Smooth muscle cell (in vitro differentiated cells): ENCODE measurements at regions not wholly inside any gene's neighbourhood (a gene's known extent, or its start where the extent isn't known, plus 50 kb on each side); places are given as distances from the start of the nearest gene placed in this dataset.

Experiments used
- DNase-seq: peaks from one replicate; lab custom pipeline; 2025; ENCODE audit not compliant: unreplicated experiment; lab: John Stamatoyannopoulos, UW
- H2AFZ ChIP-seq: fragments of 200-600 bp; sonication (generic); 2 replicates; pipeline ENCODE4 v1.6.0; 2016; ENCODE audit warnings: antibody characterized with exemption, low read depth, mild to moderate bottlenecking
- H3F3A ChIP-seq: fragments of 200-600 bp; sonication (generic); 2 replicates; pipeline ENCODE4 v1.6.0; 2017; ENCODE audit warnings: antibody characterized with exemption, low read depth
- H3K27ac ChIP-seq: fragments of 200-600 bp; sonication (generic); 2 replicates; pipeline ENCODE4 v1.5.1; 2016; ENCODE audit warnings: low read depth, mild to moderate bottlenecking
- H3K27me3 ChIP-seq: fragments of 200-600 bp; sonication (generic); 2 replicates; pipeline ENCODE4 v1.6.1; 2016; ENCODE audit warnings: low read depth, mild to moderate bottlenecking
- H3K36me3 ChIP-seq: fragments of 200-600 bp; sonication (generic); 2 replicates; pipeline ENCODE4 v1.5.1; 2016; ENCODE audit warnings: low read depth
- H3K4me1 ChIP-seq: fragments of 200-600 bp; sonication (generic); 2 replicates; pipeline ENCODE4 v1.5.1; 2016; ENCODE audit warnings: low read depth
- H3K4me2 ChIP-seq: fragments of 200-600 bp; sonication (generic); 2 replicates; pipeline ENCODE4 v1.6.0; 2016; ENCODE audit warnings: mild to moderate bottlenecking
- H3K4me3 ChIP-seq: fragments of 200-600 bp; sonication (generic); 2 replicates; pipeline ENCODE4 v1.5.1; 2016; ENCODE audit warnings: mild to moderate bottlenecking
- H3K79me2 ChIP-seq: fragments of 200-600 bp; sonication (generic); 2 replicates; pipeline ENCODE4 v1.6.0; 2016; ENCODE audit warnings: low read depth, mild to moderate bottlenecking
- H3K9ac ChIP-seq: fragments of 200-600 bp; sonication (generic); 2 replicates; pipeline ENCODE4 v1.6.0; 2016; ENCODE audit warnings: low read depth
- H3K9me3 ChIP-seq: fragments of 200-600 bp; sonication (generic); replicated peaks from 2 replicates; pipeline ENCODE4 v1.5.1; 2016; ENCODE audit warnings: low read depth
- H4K20me1 ChIP-seq: fragments of 200-600 bp; sonication (generic); 2 replicates; pipeline ENCODE4 v1.6.0; 2016; ENCODE audit warnings: low read depth
- CTCF ChIP-seq: fragments of 200-600 bp; sonication (generic); IDR thresholded peaks from 2 replicates; pipeline ENCODE4 v1.5.1; 2017; ENCODE audit warnings: borderline replicate concordance, mild to moderate bottlenecking, antibody characterized with exemption; ENCODE audit not compliant: insufficient read depth, poor library complexity, severe bottlenecking
- WGBS: methylation state at CpG from one replicate; pipeline ENCODE4 v1.1.7; 2016; ENCODE audit warnings: low lambda C conversion rate; 5-methylcytosine and 5-hydroxymethylcytosine counted together

GRCh38 chr11:45512471-45513148 lies 152.8 kb downstream of the CHST1 start:
- no peaks in the 10 kb centered on the region for H3K9me3 ChIP-seq
- WGBS = 82% methylated on average over 3 of the region's 3 CpGs
- H3K36me3 ChIP-seq = no peaks in the 10 kb centered on the region
- no peaks in the 10 kb centered on the region for H3K79me2 ChIP-seq
- no peaks in the 10 kb centered on the region for H3F3A ChIP-seq
- DNase-seq = no peak
- no peaks in the 10 kb centered on the region for H4K20me1 ChIP-seq
- no peaks in the 10 kb centered on the region for H3K4me1 ChIP-seq
- H3K4me3 ChIP-seq = no peak overlapping the region
- no peak overlapping the region for H2AFZ ChIP-seq
- H3K27ac ChIP-seq = no peak overlapping the region
- no peak overlapping the region for H3K4me2 ChIP-seq
- no peak for TF ChIP-seq CTCF
- H3K27me3 ChIP-seq = no peaks in the 10 kb centered on the region
- H3K9ac ChIP-seq = no peak overlapping the region

- no peaks in the 10 kb centered on the region for H3K36me3 ChIP-seq
- H3K4me2 ChIP-seq = no peak overlapping the region
- H3K27me3 ChIP-seq = no peaks in the 10 kb centered on the region
- TF ChIP-seq CTCF = no peak
- no peak overlapping the region for H3K4me3 ChIP-seq
- H2AFZ ChIP-seq = no peak overlapping the region
- H4K20me1 ChIP-seq = no peaks in the 10 kb centered on the region
- H3K79me2 ChIP-seq = no peaks in the 10 kb centered on the region
- no peak overlapping the region for H3K27ac ChIP-seq
- no peaks in the 10 kb centered on the region for H3F3A ChIP-seq
- no peaks in the 10 kb centered on the region for H3K9me3 ChIP-seq
- no peaks in the 10 kb centered on the region for H3K4me1 ChIP-seq
- 82% methylated on average over 9 of the region's 9 CpGs for WGBS
- no peak overlapping the region for H3K9ac ChIP-seq
- DNase-seq = no peak
These were observed 153.9 kb downstream of the CHST1 start for GRCh38 chr11:45511566-45511965.

- Histone ChIP-seq H3K79me2 (no peaks in the 10 kb centered on the region), H3K36me3 (no peaks in the 10 kb centered on the region), H3K9ac (no peak overlapping the region), H4K20me1 (no peaks in the 10 kb centered on the region), H3K27me3 (no peaks in the 10 kb centered on the region), H3K9me3 (no peaks in the 10 kb centered on the region), H3K4me3 (no peak overlapping the region), H2AFZ (no peak overlapping the region), H3K27ac (no peak overlapping the region), H3F3A (no peaks in the 10 kb centered on the region), H3K4me1 (no peaks in the 10 kb centered on the region), H3K4me2 (no peak overlapping the region)
- WGBS = 96% methylated on average over 2 of the region's 4 CpGs
- DNase-seq = no peak
- TF ChIP-seq CTCF = no peak
These were observed 157.5 kb downstream of the CHST1 start for GRCh38 chr11:45507916-45508315.

- Histone ChIP-seq H3K36me3 (no peaks in the 10 kb centered on the region), H3F3A (no peaks in the 10 kb centered on the region), H3K9me3 (no peaks in the 10 kb centered on the region), H3K4me2 (no peak overlapping the region), H3K27me3 (no peaks in the 10 kb centered on the region), H3K4me3 (no peak overlapping the region), H3K4me1 (peaks cover 22% of the 10 kb centered on the region), H4K20me1 (no peaks in the 10 kb centered on the region), H3K9ac (no peak overlapping the region), H3K79me2 (no peaks in the 10 kb centered on the region), H3K27ac (no peak overlapping the region), H2AFZ (no peak overlapping the region)
- TF ChIP-seq CTCF = no peak
- DNase-seq = no peak
- 91% methylated on average over 4 of the region's 4 CpGs for WGBS
These were observed 162.1 kb downstream of the CHST1 start for GRCh38 chr11:45503311-45503710.
